Mesenchymal stem cell (in vitro differentiated cells and primary cell): ENCODE measurements at regions not wholly inside any gene's neighbourhood (a gene's known extent, or its start where the extent isn't known, plus 50 kb on each side); places are given as distances from the start of the nearest gene placed in this dataset.

Experiments
- DNase-seq: peaks from one replicate; pipeline ENCODE4 v3.0.0-alpha.2; 2013
- H2AFZ ChIP-seq: one replicate; pipeline ENCODE4 v1.6.1; 2013; ENCODE audit warnings: low read depth, mild to moderate bottlenecking, control low read depth, inconsistent platforms, low read length, moderate library complexity
- H2AK5ac ChIP-seq: 2 replicates; pipeline ENCODE4 v1.6.1; 2013; ENCODE audit warnings: low read length, moderate library complexity, mild to moderate bottlenecking, inconsistent platforms; ENCODE audit not compliant: severe bottlenecking
- H2BK120ac ChIP-seq: one replicate; pipeline ENCODE4 v1.6.1; 2013; ENCODE audit warnings: low read depth, mild to moderate bottlenecking, inconsistent platforms, low read length, moderate library complexity
- H2BK12ac ChIP-seq, 2 experiments: one replicate each; pipeline ENCODE4 v1.6.1; 2013; ENCODE audit warnings: inconsistent platforms in 2 of 2, low read length in 2 of 2, mild to moderate bottlenecking in 2 of 2, moderate library complexity in 2 of 2, control low read depth in 1 of 2
- H2BK15ac ChIP-seq: one replicate; pipeline ENCODE4 v1.6.1; 2013; ENCODE audit warnings: mild to moderate bottlenecking, low read depth, inconsistent platforms; ENCODE audit not compliant: poor library complexity, severe bottlenecking
- H2BK5ac ChIP-seq: 2 replicates; pipeline ENCODE4 v1.6.1; 2013; ENCODE audit warnings: low read depth, mild to moderate bottlenecking, low read length, control low read depth, inconsistent platforms; ENCODE audit not compliant: poor library complexity, severe bottlenecking
- H3K14ac ChIP-seq, 2 experiments: one replicate each; pipeline ENCODE4 v1.6.1; 2013; ENCODE audit warnings: inconsistent platforms in 2 of 2, low read length in 2 of 2, control low read depth in 1 of 2, mild to moderate bottlenecking in 1 of 2, moderate library complexity in 1 of 2
- H3K18ac ChIP-seq, 2 experiments: one replicate each; pipeline ENCODE4 v1.6.1; 2013; ENCODE audit warnings: inconsistent platforms in 2 of 2, low read length in 2 of 2, control low read depth in 1 of 2, low read depth in 1 of 2, mild to moderate bottlenecking in 1 of 2
- H3K23ac ChIP-seq, 2 experiments: one replicate each; pipeline ENCODE4 v1.6.1; 2013; ENCODE audit warnings: inconsistent platforms in 2 of 2, low read length in 2 of 2, mild to moderate bottlenecking in 2 of 2, moderate library complexity in 2 of 2, control low read depth in 1 of 2
- H3K27ac ChIP-seq: 2 replicates; pipeline ENCODE4 v1.5.1; 2013; ENCODE audit warnings: mild to moderate bottlenecking, moderate library complexity, low read length, control low read depth, inconsistent platforms; ENCODE audit not compliant: poor library complexity, severe bottlenecking
- H3K27me3 ChIP-seq, 2 experiments: 2 replicates each; pipeline versions ENCODE4 v1.6.1 to v1.7.0; 2013; ENCODE audit warnings: low read length in 2 of 2, mild to moderate bottlenecking in 2 of 2, moderate library complexity in 2 of 2, control low read depth in 1 of 2, inconsistent platforms in 1 of 2; ENCODE audit not compliant: control insufficient read depth in 1 of 2, insufficient read depth in 1 of 2
- H3K36me3 ChIP-seq, 2 experiments: 2 replicates each; pipeline versions ENCODE4 v1.6.1 to v1.7.0; 2013; ENCODE audit warnings: low read length in 2 of 2, control low read depth in 1 of 2, inconsistent platforms in 1 of 2, low read depth in 1 of 2, mild to moderate bottlenecking in 1 of 2; ENCODE audit not compliant: insufficient read depth in 2 of 2, control insufficient read depth in 1 of 2
- H3K4ac ChIP-seq, 2 experiments: one replicate each; pipeline ENCODE4 v1.6.1; 2013; ENCODE audit warnings: inconsistent platforms in 2 of 2, low read length in 2 of 2, mild to moderate bottlenecking in 2 of 2, moderate library complexity in 2 of 2, control low read depth in 1 of 2, low read depth in 1 of 2
- H3K4me1 ChIP-seq: 2 replicates; pipeline ENCODE4 v1.6.1; 2013; ENCODE audit warnings: low read depth, low read length, control low read depth; ENCODE audit not compliant: control insufficient read depth, insufficient read depth
- H3K4me2 ChIP-seq: 2 replicates; pipeline ENCODE4 v1.6.1; 2013; ENCODE audit warnings: low read length, mild to moderate bottlenecking, inconsistent platforms; ENCODE audit not compliant: poor library complexity, severe bottlenecking
- H3K4me3 ChIP-seq, 2 experiments: 2 replicates each; pipeline versions ENCODE4 v1.5.1 to v1.7.0; 2013; ENCODE audit warnings: low read length in 2 of 2, mild to moderate bottlenecking in 2 of 2, control low read depth in 1 of 2, low read depth in 1 of 2; ENCODE audit not compliant: insufficient read depth in 1 of 2
- H3K79me1 ChIP-seq: replicated peaks from 2 replicates; pipeline ENCODE4 v1.6.1; 2013; ENCODE audit warnings: mild to moderate bottlenecking, control low read depth, low read length, inconsistent platforms; ENCODE audit not compliant: poor library complexity, severe bottlenecking
- H3K9ac ChIP-seq: 2 replicates; pipeline ENCODE4 v1.7.0; 2013; ENCODE audit warnings: mild to moderate bottlenecking, low read length, moderate library complexity
- H3K9me3 ChIP-seq: 2 replicates; pipeline ENCODE4 v1.7.0; 2013; ENCODE audit warnings: mild to moderate bottlenecking, low read length; ENCODE audit not compliant: control insufficient read depth
- H4K8ac ChIP-seq: one replicate; pipeline ENCODE4 v1.6.1; 2013; ENCODE audit warnings: inconsistent platforms, mild to moderate bottlenecking, low read length, moderate library complexity
- H4K91ac ChIP-seq: one replicate; pipeline ENCODE4 v1.6.1; 2013; ENCODE audit warnings: mild to moderate bottlenecking, low read length, inconsistent platforms
- WGBS: methylation state at CpG from one replicate; pipeline ENCODE4 v1.1.7; 2013; ENCODE audit warnings: mixed read lengths; 5-methylcytosine and 5-hydroxymethylcytosine counted together

GRCh38 chr4:1505511-1506460, 99.5 kb upstream of the NKX1-1 start:
- no peak overlapping the region for H3K18ac ChIP-seq
- no peak for DNase-seq
- no peak overlapping the region for H3K9ac ChIP-seq
- no peak overlapping the region for H3K4me2 ChIP-seq
- no peak overlapping the region for H4K8ac ChIP-seq
- no peak overlapping the region for H2BK120ac ChIP-seq
- H3K79me1 ChIP-seq = no peaks in the 10 kb centered on the region
- no peak overlapping the region for H3K14ac ChIP-seq
- no peak overlapping the region for H2BK15ac ChIP-seq
- H2AFZ ChIP-seq = no peak overlapping the region
- H3K4ac ChIP-seq = no peak overlapping the region
- no peak overlapping the region for H2BK5ac ChIP-seq
- H3K23ac ChIP-seq = no peak overlapping the region
- no peak overlapping the region for H2AK5ac ChIP-seq
- no peaks in the 10 kb centered on the region for H3K4me1 ChIP-seq
- H3K9me3 ChIP-seq = no peaks in the 10 kb centered on the region
- no peak overlapping the region for H3K27ac ChIP-seq
- H2BK12ac ChIP-seq = no peak overlapping the region
- H3K36me3 ChIP-seq = no peaks in the 10 kb centered on the region
- H3K4me3 ChIP-seq = no peak overlapping the region
- WGBS = 72% methylated on average over 22 of the region's 24 CpGs
- H4K91ac ChIP-seq = no peak overlapping the region
- H3K27me3 ChIP-seq = peaks cover 31 to 73% of the 10 kb centered on the region in 2 experiments

DNA sequence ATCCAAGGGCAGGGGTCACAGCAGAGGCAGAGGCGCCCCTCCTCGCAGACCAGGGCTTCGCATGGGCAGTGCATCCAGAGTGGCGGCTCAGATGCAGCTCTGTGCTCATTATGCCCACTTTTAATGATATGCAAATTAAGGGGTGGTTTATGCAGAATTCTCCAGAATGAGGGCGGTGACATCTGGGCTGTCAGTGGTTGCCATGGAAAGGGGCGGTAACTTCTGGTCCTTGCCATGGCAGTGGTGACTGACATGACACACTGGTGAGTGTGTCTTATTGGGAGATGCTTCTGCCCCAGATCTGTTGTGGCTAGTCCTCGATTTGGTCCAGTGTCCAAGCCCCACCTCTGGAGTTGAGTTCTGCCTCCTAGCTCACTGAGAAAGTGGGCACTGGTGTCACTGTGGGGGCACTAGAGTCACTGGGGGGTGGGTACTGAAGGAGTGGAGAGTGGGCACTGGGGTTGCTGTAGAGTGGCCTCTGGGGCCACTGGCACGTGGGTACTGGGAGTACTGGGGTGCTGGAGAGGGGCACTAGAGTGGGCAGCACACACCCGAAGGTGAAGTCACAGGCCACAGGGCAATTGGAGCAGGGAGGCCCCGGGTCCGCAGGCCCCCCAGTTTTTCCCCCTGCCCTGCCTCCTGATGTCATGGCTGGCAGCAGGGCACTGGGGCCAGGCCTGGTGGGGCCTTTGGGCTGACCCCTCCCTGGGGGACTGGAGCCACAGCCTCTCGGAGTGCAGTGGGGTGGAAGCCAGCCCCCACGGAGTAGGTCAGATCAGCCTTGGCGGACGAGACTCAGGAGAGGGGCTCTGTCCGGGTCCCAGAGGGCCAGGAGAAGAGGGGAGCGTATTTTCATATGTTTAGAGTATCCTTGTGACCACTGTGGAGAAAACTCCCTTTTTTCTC, 98.6 kb upstream of the NKX1-1 start:
- H2AK5ac ChIP-seq = no peak overlapping the region
- H3K4me2 ChIP-seq = no peak overlapping the region
- H3K4me1 ChIP-seq = no peaks in the 10 kb centered on the region
- DNase-seq = no peak
- H3K9ac ChIP-seq = no peak overlapping the region
- no peak overlapping the region for H3K4ac ChIP-seq
- H2BK12ac ChIP-seq = no peak overlapping the region
- no peak overlapping the region for H2BK120ac ChIP-seq
- no peak overlapping the region for H3K18ac ChIP-seq
- no peaks in the 10 kb centered on the region for H3K79me1 ChIP-seq
- H4K91ac ChIP-seq = no peak overlapping the region
- no peak overlapping the region for H3K27ac ChIP-seq
- H3K27me3 ChIP-seq = peaks cover 31 to 68% of the 10 kb centered on the region in 2 experiments
- no peaks in the 10 kb centered on the region for H3K36me3 ChIP-seq
- H2BK15ac ChIP-seq = no peak overlapping the region
- WGBS = 84% methylated on average over 17 of the region's 17 CpGs
- H4K8ac ChIP-seq = no peak overlapping the region
- no peak overlapping the region for H2BK5ac ChIP-seq
- no peak overlapping the region for H3K4me3 ChIP-seq
- H3K23ac ChIP-seq = no peak overlapping the region
- H3K9me3 ChIP-seq = no peaks in the 10 kb centered on the region
- no peak overlapping the region for H2AFZ ChIP-seq
- no peak overlapping the region for H3K14ac ChIP-seq

DNA sequence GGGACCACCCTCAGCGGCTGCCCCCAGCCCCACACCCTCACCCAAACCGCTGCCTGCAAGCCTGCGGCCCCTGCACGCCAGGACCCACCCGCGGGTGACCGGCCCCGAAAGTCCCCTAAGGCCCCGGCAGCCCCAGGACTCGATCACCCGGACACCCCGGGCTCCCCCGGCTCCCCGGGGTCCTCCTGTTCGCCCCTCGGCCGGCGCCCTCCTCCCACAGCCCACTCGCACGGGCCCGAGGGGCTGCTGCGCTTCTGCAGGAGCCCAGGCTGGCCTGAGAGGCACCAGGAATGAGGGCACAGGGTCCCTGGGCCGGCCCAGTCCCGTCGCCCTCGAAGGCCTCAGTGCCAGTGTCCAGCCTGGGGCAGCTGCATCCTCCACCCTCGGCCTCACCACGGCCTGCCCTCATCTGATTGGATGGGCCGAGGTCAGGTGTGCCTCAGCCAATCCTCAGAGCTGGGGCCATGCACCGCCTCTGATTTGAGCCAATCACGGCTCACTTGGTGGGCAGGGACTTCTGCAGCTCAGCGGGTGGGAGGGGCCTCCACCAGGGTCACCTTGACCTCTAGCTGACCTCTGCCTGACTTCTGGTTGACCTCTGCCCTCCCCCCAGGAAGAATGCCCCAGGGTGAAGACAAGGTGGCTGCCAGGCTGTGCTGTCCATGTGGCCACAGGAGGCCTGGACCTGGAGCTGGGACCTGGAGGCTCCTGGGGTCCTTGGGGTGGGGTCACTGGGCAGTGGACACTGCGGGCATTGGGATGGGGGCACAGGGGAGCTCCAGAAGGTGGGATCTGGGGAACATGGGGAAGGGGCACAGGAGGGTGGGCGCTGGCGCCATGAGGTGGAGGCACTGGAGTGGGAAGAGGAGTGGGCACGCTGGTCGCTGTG, 97.6 kb upstream of the NKX1-1 start:
- Histone ChIP-seq H4K91ac (no peak overlapping the region), H3K9me3 (no peaks in the 10 kb centered on the region), H2BK15ac (no peak overlapping the region), H3K23ac (no peak overlapping the region), H3K27ac (no peak overlapping the region), H3K4ac (no peak overlapping the region), H2BK5ac (no peak overlapping the region), H3K14ac (no peak overlapping the region), H2BK12ac (no peak overlapping the region), H3K27me3 (peaks cover 21 to 66% of the 10 kb centered on the region in 2 experiments), H3K4me2 (no peak overlapping the region), H3K4me1 (no peaks in the 10 kb centered on the region), H4K8ac (no peak overlapping the region), H2AK5ac (no peak overlapping the region), H3K4me3 (peak overlapping the region in 1 of 2 experiments; percentile 9), H3K36me3 (no peaks in the 10 kb centered on the region), H3K9ac (no peak overlapping the region), H3K79me1 (no peaks in the 10 kb centered on the region), H3K18ac (no peak overlapping the region), H2BK120ac (no peak overlapping the region), H2AFZ (no peak overlapping the region)
- 89% methylated on average over 37 of the region's 37 CpGs for WGBS
- no peak for DNase-seq
